GM10266 (cell line): ENCODE measurements at regions not wholly inside any gene's neighbourhood (a gene's known extent, or its start where the extent isn't known, plus 50 kb on each side); places are given as distances from the start of the nearest gene placed in this dataset.

Source experiments
- DNase-seq: peaks from one replicate; pipeline ENCODE4 v3.0.0; 2012; ENCODE audit errors: extremely low spot score
- CTCF ChIP-seq: IDR thresholded peaks from 2 replicates; pipeline ENCODE4 v1.5.1; 2012; ENCODE audit warnings: mild to moderate bottlenecking, low read depth; ENCODE audit not compliant: control insufficient read depth, insufficient read depth; ENCODE audit errors: missing control alignments

GRCh38 chr2:193885419-193885818 lies 1690.7 kb upstream of the TMEFF2 start:
- TF ChIP-seq CTCF = no peak
- no peak for DNase-seq

GRCh38 chr2:193883820-193884219 lies 1689.1 kb upstream of the TMEFF2 start:
- no peak for TF ChIP-seq CTCF
- no peak for DNase-seq

- no peak for TF ChIP-seq CTCF
- DNase-seq = no peak
These were observed 1682.2 kb upstream of the TMEFF2 start for GRCh38 chr2:193876980-193877379.

- no peak for DNase-seq
- TF ChIP-seq CTCF = no peak
These were observed 1674.8 kb upstream of the TMEFF2 start for GRCh38 chr2:193869564-193869963.

GRCh38 chr2:193868833-193869232 lies 1674.1 kb upstream of the TMEFF2 start:
- no peak for TF ChIP-seq CTCF
- no peak for DNase-seq

- no peak for DNase-seq
- TF ChIP-seq CTCF = no peak
These were observed 1673.4 kb upstream of the TMEFF2 start for GRCh38 chr2:193868132-193868531.

- DNase-seq = no peak
- no peak for TF ChIP-seq CTCF
These were observed 1672.7 kb upstream of the TMEFF2 start for GRCh38 chr2:193867454-193867853.

GRCh38 chr2:193861557-193861956 lies 1666.8 kb upstream of the TMEFF2 start:
- no peak for TF ChIP-seq CTCF

More at GRCh38 chr2:193861557-193861956, 1666.8 kb upstream of the TMEFF2 start:
- DNase-seq = no peak
